Endothelial cell of umbilical vein (primary cell): ENCODE measurements at regions not wholly inside any gene's neighbourhood (a gene's known extent, or its start where the extent isn't known, plus 50 kb on each side); places are given as distances from the start of the nearest gene placed in this dataset.

Experiments used
- EZH2 ChIP-seq: IDR thresholded peaks from 2 replicates; pipeline ENCODE4 v1.6.1; 2012; ENCODE audit warnings: borderline replicate concordance, low read depth, mild to moderate bottlenecking, moderate library complexity, low read length, inconsistent platforms; ENCODE audit not compliant: severe bottlenecking
- FOS ChIP-seq: IDR thresholded peaks from 2 replicates; pipeline ENCODE4 v1.6.1; 2011; ENCODE audit warnings: mild to moderate bottlenecking, low read length, moderate library complexity, borderline replicate concordance; ENCODE audit not compliant: insufficient read depth
- GATA2 ChIP-seq: IDR thresholded peaks from 2 replicates; pipeline ENCODE4 v1.7.0; 2011; ENCODE audit warnings: low read depth, mild to moderate bottlenecking, moderate library complexity, mixed read lengths, low read length; ENCODE audit not compliant: insufficient read length, insufficient read depth
- MYC ChIP-seq: IDR thresholded peaks from one replicate; pipeline ENCODE4 v1.6.1; 2011; ENCODE audit warnings: mild to moderate bottlenecking, low read depth, low read length
- POLR2A ChIP-seq: IDR thresholded peaks from 2 replicates; pipeline ENCODE4 v1.6.1; 2012; ENCODE audit warnings: low read depth, mild to moderate bottlenecking, control low read depth, low read length
- POLR2AphosphoS5 ChIP-seq: IDR thresholded peaks from 2 replicates; pipeline ENCODE4 v1.6.1; 2012; ENCODE audit warnings: low read depth, mild to moderate bottlenecking, control low read depth, low read length, moderate library complexity; ENCODE audit not compliant: insufficient read depth
- TF ChIP-seq, protein P1 (sequence below), 2 donors: IDR thresholded peaks; 1 replicate in 1 of 2; 2 replicates in 1 of 2; pipeline ENCODE4 v1.5.1; 2011; ENCODE audit warnings: low read length in 2 of 2, mild to moderate bottlenecking in 2 of 2, moderate library complexity in 2 of 2, control low read depth in 1 of 2, inconsistent platforms in 1 of 2, low read depth in 1 of 2; ENCODE audit not compliant: insufficient read depth in 1 of 2; ENCODE audit errors: extremely low read depth in 1 of 2
- TF ChIP-seq, protein P2 (sequence below): IDR thresholded peaks from 2 replicates; pipeline ENCODE4 v1.6.1; 2011; ENCODE audit not compliant: insufficient read depth, insufficient read length

DNA sequence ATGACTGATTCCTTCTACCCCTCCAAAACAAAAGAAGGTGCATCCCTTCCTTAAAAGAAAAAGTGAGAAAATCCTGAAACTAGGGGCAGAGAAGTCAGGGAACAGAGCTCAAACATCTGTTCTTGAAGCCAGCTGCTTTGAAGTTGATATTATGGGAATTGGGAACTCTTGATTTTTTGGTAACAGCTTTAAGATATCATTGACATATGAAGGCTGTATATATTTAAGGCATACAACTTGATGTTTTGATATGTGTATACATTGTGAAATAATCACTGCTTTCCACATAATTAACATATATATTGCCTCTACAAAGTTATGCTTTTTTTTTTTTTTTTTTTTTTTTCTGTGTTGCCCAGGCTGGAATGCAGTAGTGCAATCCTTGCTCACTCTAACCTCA lies 117.1 kb downstream of the AKAP11 start:
- TF ChIP-seq, protein P1, sequence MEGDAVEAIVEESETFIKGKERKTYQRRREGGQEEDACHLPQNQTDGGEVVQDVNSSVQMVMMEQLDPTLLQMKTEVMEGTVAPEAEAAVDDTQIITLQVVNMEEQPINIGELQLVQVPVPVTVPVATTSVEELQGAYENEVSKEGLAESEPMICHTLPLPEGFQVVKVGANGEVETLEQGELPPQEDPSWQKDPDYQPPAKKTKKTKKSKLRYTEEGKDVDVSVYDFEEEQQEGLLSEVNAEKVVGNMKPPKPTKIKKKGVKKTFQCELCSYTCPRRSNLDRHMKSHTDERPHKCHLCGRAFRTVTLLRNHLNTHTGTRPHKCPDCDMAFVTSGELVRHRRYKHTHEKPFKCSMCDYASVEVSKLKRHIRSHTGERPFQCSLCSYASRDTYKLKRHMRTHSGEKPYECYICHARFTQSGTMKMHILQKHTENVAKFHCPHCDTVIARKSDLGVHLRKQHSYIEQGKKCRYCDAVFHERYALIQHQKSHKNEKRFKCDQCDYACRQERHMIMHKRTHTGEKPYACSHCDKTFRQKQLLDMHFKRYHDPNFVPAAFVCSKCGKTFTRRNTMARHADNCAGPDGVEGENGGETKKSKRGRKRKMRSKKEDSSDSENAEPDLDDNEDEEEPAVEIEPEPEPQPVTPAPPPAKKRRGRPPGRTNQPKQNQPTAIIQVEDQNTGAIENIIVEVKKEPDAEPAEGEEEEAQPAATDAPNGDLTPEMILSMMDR (IDR thresholded peaks at IDR 0.05; ENCODE audit: extremely low read depth in 1 of 2, insufficient read depth in 1 of 2, low read depth in 1 of 2, low read length in 2 of 2), result no peak
- no peak for TF ChIP-seq EZH2
- no peak for TF ChIP-seq POLR2A
- TF ChIP-seq POLR2AphosphoS5, result no peak
- TF ChIP-seq, protein P2, sequence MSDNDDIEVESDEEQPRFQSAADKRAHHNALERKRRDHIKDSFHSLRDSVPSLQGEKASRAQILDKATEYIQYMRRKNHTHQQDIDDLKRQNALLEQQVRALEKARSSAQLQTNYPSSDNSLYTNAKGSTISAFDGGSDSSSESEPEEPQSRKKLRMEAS, result no peak
- no peak for TF ChIP-seq MYC
- TF ChIP-seq GATA2, result no peak
- TF ChIP-seq FOS, result no peak
